OCI-M1 (cell line): ENCODE measurements at regions not wholly inside any gene's neighbourhood (a gene's known extent, or its start where the extent isn't known, plus 50 kb on each side); places are given as distances from the start of the nearest gene placed in this dataset.
"Not testable (repeated sequence)": the region's sequence is repeated elsewhere in the genome, so short reads cannot be mapped to it uniquely, and the experiment has no call there.

Experiments
- DNase-seq: peaks from one replicate; lab custom pipeline; 2025; lab: John Stamatoyannopoulos, UW

- no peak for DNase-seq
Measured at GRCh38 chr14:26655128-26655527, 57.3 kb upstream of the NOVA1 start.

GRCh38 chr14:26663506-26663905 lies 65.7 kb upstream of the NOVA1 start:
- no peak for DNase-seq

GRCh38 chr14:26678732-26679420 lies 81.0 kb upstream of the NOVA1 start:
- not testable (repeated sequence) for DNase-seq

- DNase-seq = no peak
Measured at GRCh38 chr14:26685401-26685800, 87.6 kb upstream of the NOVA1 start.

GRCh38 chr14:26687301-26687837 lies 89.5 kb upstream of the NOVA1 start:
- DNase-seq = no peak

- peak; percentile 45 for DNase-seq
Measured at GRCh38 chr14:26694521-26694920, 96.7 kb upstream of the NOVA1 start.

- DNase-seq = no peak
Measured at GRCh38 chr14:26702721-26703230, 104.9 kb upstream of the NOVA1 start.

GRCh38 chr14:26703686-26704366 lies 106.0 kb upstream of the NOVA1 start:
- DNase-seq = no peak

- no peak for DNase-seq
Measured at GRCh38 chr14:26707234-26707633, 109.4 kb upstream of the NOVA1 start.

GRCh38 chr14:26709019-26709418 lies 111.2 kb upstream of the NOVA1 start:
- no peak for DNase-seq

- no peak for DNase-seq
Measured at GRCh38 chr14:26719514-26719913, 121.7 kb upstream of the NOVA1 start.

- no peak for DNase-seq
Measured at GRCh38 chr14:26722258-26722657, 124.4 kb upstream of the NOVA1 start.

GRCh38 chr14:26729851-26730250 lies 132.0 kb upstream of the NOVA1 start:
- no peak for DNase-seq

- DNase-seq = peak; percentile 9
Measured at GRCh38 chr14:26730929-26731618, 133.2 kb upstream of the NOVA1 start.

GRCh38 chr14:26735811-26736210 lies 138.0 kb upstream of the NOVA1 start:
- no peak for DNase-seq

- no peak for DNase-seq
Measured at GRCh38 chr14:26738571-26738970, 140.7 kb upstream of the NOVA1 start.

- DNase-seq = no peak
Measured at GRCh38 chr14:26741711-26742212, 143.9 kb upstream of the NOVA1 start.

GRCh38 chr14:26743284-26743683 lies 145.5 kb upstream of the NOVA1 start:
- DNase-seq = no peak

GRCh38 chr14:26744903-26745302 lies 147.1 kb upstream of the NOVA1 start:
- no peak for DNase-seq

GRCh38 chr14:26761532-26761931 lies 163.7 kb upstream of the NOVA1 start:
- no peak for DNase-seq

GRCh38 chr14:26765301-26765700 lies 167.5 kb upstream of the NOVA1 start:
- DNase-seq = no peak

GRCh38 chr14:26765768-26766520 lies 168.1 kb upstream of the NOVA1 start:
- no peak for DNase-seq
